CMK (cell line): ENCODE measurements at regions not wholly inside any gene's neighbourhood (a gene's known extent, or its start where the extent isn't known, plus 50 kb on each side); places are given as distances from the start of the nearest gene placed in this dataset.

ENCODE experiments used
- DNase-seq: peaks from one replicate; pipeline ENCODE4 v3.0.0-alpha.2; 2010; ENCODE audit warnings: low read depth

GRCh38 chr19:31560086-31561060 is 211.1 kb upstream of the TSHZ3 start:
- DNase-seq, result no peak

- DNase-seq, result no peak
Observed at GRCh38 chr19:31562966-31563612, 213.9 kb upstream of the TSHZ3 start.

- no peak for DNase-seq
Observed at GRCh38 chr19:31567776-31568175, 218.5 kb upstream of the TSHZ3 start.

- no peak for DNase-seq
Observed at GRCh38 chr19:31568724-31569123, 219.5 kb upstream of the TSHZ3 start.

GRCh38 chr19:31570718-31571117 is 221.5 kb upstream of the TSHZ3 start:
- DNase-seq, result no peak

GRCh38 chr19:31572102-31572975 is 223.1 kb upstream of the TSHZ3 start:
- DNase-seq, result no peak

- no peak for DNase-seq
Observed at GRCh38 chr19:31572976-31573298, 223.7 kb upstream of the TSHZ3 start.

- DNase-seq, result no peak
Observed at GRCh38 chr19:31574251-31574973, 225.2 kb upstream of the TSHZ3 start.

GRCh38 chr19:31575846-31576335 is 226.7 kb upstream of the TSHZ3 start:
- no peak for DNase-seq

GRCh38 chr19:31578326-31578725 is 229.1 kb upstream of the TSHZ3 start:
- no peak for DNase-seq

- DNase-seq, result no peak
Observed at GRCh38 chr19:31583148-31583547, 233.9 kb upstream of the TSHZ3 start.

GRCh38 chr19:31586282-31586681 is 237.0 kb upstream of the TSHZ3 start:
- DNase-seq, result no peak

GRCh38 chr19:31589109-31589508 is 239.9 kb upstream of the TSHZ3 start:
- DNase-seq, result no peak

GRCh38 chr19:31591258-31591657 is 242.0 kb upstream of the TSHZ3 start:
- DNase-seq, result no peak

- no peak for DNase-seq
Observed at GRCh38 chr19:31592456-31592855, 243.2 kb upstream of the TSHZ3 start.

- DNase-seq, result no peak
Observed at GRCh38 chr19:31594701-31595100, 245.5 kb upstream of the TSHZ3 start.

GRCh38 chr19:31595521-31595920 is 246.3 kb upstream of the TSHZ3 start:
- DNase-seq, result no peak

- no peak for DNase-seq
Observed at GRCh38 chr19:31596751-31597150, 247.5 kb upstream of the TSHZ3 start.

GRCh38 chr19:31597616-31598015 is 248.4 kb upstream of the TSHZ3 start:
- no peak for DNase-seq

- no peak for DNase-seq
Observed at GRCh38 chr19:31598730-31599238, 249.5 kb upstream of the TSHZ3 start.

GRCh38 chr19:31600731-31601295 is 251.6 kb upstream of the TSHZ3 start:
- DNase-seq, result no peak
